BJ (cell line): ENCODE measurements at regions not wholly inside any gene's neighbourhood (a gene's known extent, or its start where the extent isn't known, plus 50 kb on each side); places are given as distances from the start of the nearest gene placed in this dataset.

Experiments
- CTCF ChIA-PET: fragments of 350-600 bp; formaldehyde crosslinking; extraction: SDS; loops from one replicate; lab custom pipeline; 2021; ENCODE audit warnings: antibody characterized with exemption, inconsistent platforms; lab: Yijun Ruan, JAX
- POLR2A ChIA-PET: fragments of 300-600 bp; sonication (Branson Sonifier 250); formaldehyde crosslinking; extraction: SDS; loops from one replicate; lab custom pipeline; 2021; ENCODE audit warnings: antibody characterized with exemption; lab: Charles Lee
- DNase-seq: peaks from one replicate; pipeline ENCODE4 v3.0.0-alpha.2; 2011; ENCODE audit warnings: low read depth
- H3K27me3 ChIP-seq: 2 replicates; pipeline ENCODE4 v1.6.0; 2011; ENCODE audit warnings: low read length; ENCODE audit not compliant: control insufficient read depth, insufficient read depth
- H3K36me3 ChIP-seq: 2 replicates; pipeline ENCODE4 v1.5.1; 2011; ENCODE audit warnings: low read length; ENCODE audit not compliant: control insufficient read depth, insufficient read depth
- H3K4me3 ChIP-seq: 2 replicates; pipeline ENCODE4 v1.5.1; 2011; ENCODE audit warnings: low read depth, mild to moderate bottlenecking, control low read depth, low read length
- CTCF ChIP-seq: IDR thresholded peaks from 2 replicates; pipeline ENCODE4 v1.5.1; 2011; ENCODE audit warnings: low read depth, mild to moderate bottlenecking, control low read depth, inconsistent platforms, low read length, moderate library complexity; ENCODE audit not compliant: insufficient read depth

- Histone ChIP-seq H3K27me3 (no peaks in the 10 kb centered on the region), H3K36me3 (no peaks in the 10 kb centered on the region), H3K4me3 (no peak overlapping the region)
- CTCF ChIA-PET: interaction anchor here (1.1 kb wide), 1 partner anchor 705 kb away, joined by 3 read pairs; no protein-coding TSS in a partner anchor
- TF ChIP-seq CTCF: no peak
- POLR2A ChIA-PET: no interaction called here
- no peak for DNase-seq
These were observed 350.3 kb upstream of the ATP10A start for GRCh38 chr15:26213427-26213826.

GRCh38 chr15:26212109-26212508 lies 349.0 kb upstream of the ATP10A start:
- ChIA-PET POLR2A (no interaction called here), CTCF (interaction anchor here (0.6 kb wide), 1 partner anchor 56 kb away, joined by 3 read pairs; no protein-coding TSS in a partner anchor)
- Histone ChIP-seq H3K36me3 (no peaks in the 10 kb centered on the region), H3K27me3 (no peaks in the 10 kb centered on the region), H3K4me3 (no peak overlapping the region)
- no peak for TF ChIP-seq CTCF
- DNase-seq: no peak

- Histone ChIP-seq H3K4me3 (no peak overlapping the region), H3K36me3 (no peaks in the 10 kb centered on the region), H3K27me3 (no peaks in the 10 kb centered on the region)
- DNase-seq: no peak
- TF ChIP-seq CTCF: no peak
- POLR2A ChIA-PET: no interaction called here
- CTCF ChIA-PET: no interaction called here
These were observed 347.9 kb upstream of the ATP10A start for GRCh38 chr15:26210980-26211379.

- CTCF ChIA-PET: no interaction called here
- H3K27me3 ChIP-seq: no peaks in the 10 kb centered on the region
- TF ChIP-seq CTCF: no peak
- DNase-seq: no peak
- POLR2A ChIA-PET: no interaction called here
- no peak overlapping the region for H3K4me3 ChIP-seq
- no peaks in the 10 kb centered on the region for H3K36me3 ChIP-seq
These were observed 338.2 kb upstream of the ATP10A start for GRCh38 chr15:26201177-26201858.

GRCh38 chr15:26200427-26200826 lies 337.3 kb upstream of the ATP10A start:
- ChIA-PET CTCF (no interaction called here), POLR2A (no interaction called here)
- TF ChIP-seq CTCF: no peak
- no peak overlapping the region for H3K4me3 ChIP-seq
- H3K27me3 ChIP-seq: no peaks in the 10 kb centered on the region
- DNase-seq: no peak
- no peaks in the 10 kb centered on the region for H3K36me3 ChIP-seq
